K562 (cell line): ENCODE measurements at regions not wholly inside any gene's neighbourhood (a gene's known extent, or its start where the extent isn't known, plus 50 kb on each side); places are given as distances from the start of the nearest gene placed in this dataset.

Source experiments
- ATAC-seq: fragments of 200-7000 bp; cut with Tn5 transposase; 3 replicates; pipeline ENCODE4 v1.9.1; 2020; ENCODE audit warnings: moderate library complexity
- BruUV-seq: library from RNA; stranded (reverse); fragments of 400-500 nt; replicated peaks from 2 replicates; lab custom pipeline; 2021; lab: Mats Ljungman, UMichigan
- CTCF ChIA-PET: fragments of 300-600 bp; formaldehyde crosslinking; extraction: SDS; loops from one replicate; lab custom pipeline; 2021; ENCODE audit warnings: low intra/inter-chr PET ratio; lab: Yijun Ruan, JAX
- POLR2A ChIA-PET: fragments of 300-600, 350-650 bp; sonication (Branson Sonifier 250); formaldehyde crosslinking; extraction: SDS; loops from one replicate; lab custom pipeline; 2021; ENCODE audit warnings: antibody characterized with exemption, inconsistent platforms; lab: Yijun Ruan, JAX
- DNase-seq, 4 experiments: peaks; one replicate each; pipeline versions ENCODE4 v3.0.0 to v3.0.0-alpha.2; 2011 to 2018; ENCODE audit warnings: low spot score in 3 of 4, mixed read lengths in 3 of 4; ENCODE audit errors: extremely low read depth in 1 of 4
- FAIRE-seq: peaks from 2 replicates; lab custom pipeline; 2011; peaks lifted over from hg19 to GRCh38; lab: Jason Lieb, UNC
- H2AFZ ChIP-seq: 2 replicates; pipeline ENCODE4 v1.6.0; 2011; ENCODE audit warnings: low read depth, low read length, control low read depth, inconsistent platforms
- H3K27ac ChIP-seq: fragments of 200-600 bp; 3 replicates; pipeline ENCODE4 v1.8.0; 2011; ENCODE audit warnings: low read depth, mild to moderate bottlenecking, control low read depth, inconsistent platforms, low read length, moderate library complexity, mixed read lengths; ENCODE audit errors: extremely low read depth
- H3K27me3 ChIP-seq, 2 experiments: fragments of 300-600 bp in 1 of 2; 2 replicates in 1 of 2; 3 replicates in 1 of 2; pipeline versions ENCODE4 v1.6.0 to v1.8.0; 2011; ENCODE audit warnings: inconsistent platforms in 2 of 2, low read length in 2 of 2, mild to moderate bottlenecking in 1 of 2, mixed read lengths in 1 of 2, moderate library complexity in 1 of 2; ENCODE audit not compliant: control insufficient read depth in 2 of 2, insufficient read depth in 2 of 2
- H3K36me3 ChIP-seq: fragments of 300-600 bp; 3 replicates; pipeline ENCODE4 v1.8.0; 2011; ENCODE audit warnings: mild to moderate bottlenecking, low read length, inconsistent platforms; ENCODE audit not compliant: control insufficient read depth, insufficient read depth
- H3K4me1 ChIP-seq, 2 experiments: fragments of 200-600 bp in 1 of 2; replicated peaks in 1 of 2; 2 replicates in 1 of 2; 3 replicates in 1 of 2; pipeline versions ENCODE4 v1.5.1 to v1.8.0; 2011; ENCODE audit warnings: inconsistent platforms in 2 of 2, low read length in 2 of 2, mild to moderate bottlenecking in 1 of 2, mixed read lengths in 1 of 2, moderate library complexity in 1 of 2; ENCODE audit not compliant: control insufficient read depth in 2 of 2, insufficient read depth in 2 of 2
- H3K4me2 ChIP-seq: 2 replicates; pipeline ENCODE4 v1.6.1; 2011; ENCODE audit warnings: low read length, control low read depth, inconsistent platforms, mixed read lengths; ENCODE audit not compliant: insufficient read depth
- H3K4me3 ChIP-seq: fragments of 200-600 bp; sonication (generic), shearing (Covaris generic); 2 replicates; pipeline ENCODE4 v1.5.1; 2016; ENCODE audit warnings: control low read depth, inconsistent platforms
- H3K79me2 ChIP-seq: fragments of 200-600 bp; 3 replicates; pipeline ENCODE4 v1.8.0; 2011; ENCODE audit warnings: low read length, inconsistent platforms; ENCODE audit not compliant: control insufficient read depth, insufficient read depth
- H3K9ac ChIP-seq, 2 experiments: 2 replicates each; pipeline versions ENCODE4 v1.6.0 to v1.6.1; 2011; ENCODE audit warnings: low read depth in 2 of 2, low read length in 2 of 2, control low read depth in 1 of 2, inconsistent platforms in 1 of 2, mild to moderate bottlenecking in 1 of 2, mixed read lengths in 1 of 2; ENCODE audit not compliant: insufficient read depth in 1 of 2
- H3K9me1 ChIP-seq: one replicate; pipeline ENCODE4 v1.6.0; 2011; ENCODE audit warnings: inconsistent platforms, mild to moderate bottlenecking, low read length, moderate library complexity; ENCODE audit not compliant: control insufficient read depth, insufficient read depth
- H3K9me3 ChIP-seq: replicated peaks from 2 replicates; pipeline ENCODE4 v1.5.1; 2011; ENCODE audit warnings: low read depth, low read length, inconsistent platforms; ENCODE audit not compliant: control insufficient read depth, insufficient read depth
- H4K20me1 ChIP-seq: replicated peaks from 2 replicates; pipeline ENCODE4 v1.6.1; 2011; ENCODE audit warnings: low read length, inconsistent platforms, mixed read lengths; ENCODE audit not compliant: control insufficient read depth, insufficient read depth
- FOXK1 ChIP-seq: sonication (generic); formaldehyde crosslinking; IDR thresholded peaks from 2 replicates; pipeline ENCODE4 v1.8.0; 2022; ENCODE audit warnings: missing genetic modification reagents, mild to moderate bottlenecking, borderline replicate concordance
- NFE2 ChIP-seq: IDR thresholded peaks from 2 replicates; pipeline ENCODE4 v1.6.1; 2014; ENCODE audit warnings: antibody characterized with exemption, low read depth
- SLC30A9 ChIP-seq: fragments of 250-450 bp; sonication (Bioruptor Pico); IDR thresholded peaks from 2 replicates; pipeline ENCODE4 v1.8.0; 2022; ENCODE audit warnings: mild to moderate bottlenecking, moderate library complexity
- TAF1 ChIP-seq: IDR thresholded peaks from 2 replicates; pipeline ENCODE4 v1.6.1; 2011; ENCODE audit warnings: mild to moderate bottlenecking, low read length, moderate library complexity; ENCODE audit not compliant: insufficient read depth, control insufficient read depth, severe bottlenecking; ENCODE audit errors: extremely low read depth
- YBX1 ChIP-seq: fragments of 450-650 bp; IDR thresholded peaks from 2 replicates; pipeline ENCODE4 v1.7.1; 2016; ENCODE audit warnings: mild to moderate bottlenecking
- WGBS: fragments of 100-300 bp; shearing (Covaris generic); methylation state at CpG from one replicate; pipeline ENCODE4 v1.1.6; 2016; ENCODE audit warnings: low coverage, mixed read lengths; ENCODE audit not compliant: insufficient coverage; ENCODE audit errors: missing lambda C conversion rate; 5-methylcytosine and 5-hydroxymethylcytosine counted together
- in situ Hi-C: fragments of 300-500 bp; cut with MboI; formaldehyde crosslinking; loops from 4 replicates; pipeline ENCODE4 v1.15.0; 2018; ENCODE audit warnings: inconsistent platforms, mixed read lengths
- intact Hi-C: fragments of 100-400 bp; cut with micrococcal nuclease; formaldehyde crosslinking; loops from 2 replicates; pipeline ENCODE4 v1.14.2; 2022
- TF ChIP-seq, protein P1 (sequence below): sonication (generic); formaldehyde crosslinking; IDR thresholded peaks from 2 replicates; pipeline ENCODE4 v1.8.0; 2022; ENCODE audit warnings: mild to moderate bottlenecking, missing genetic modification reagents
- TF ChIP-seq, protein P2 (sequence below): sonication (generic); formaldehyde crosslinking; IDR thresholded peaks from 2 replicates; pipeline ENCODE4 v1.8.0; 2022; ENCODE audit warnings: missing genetic modification reagents, mild to moderate bottlenecking, moderate library complexity, borderline replicate concordance
- TF ChIP-seq, protein P3 (sequence below): sonication (generic); formaldehyde crosslinking; IDR thresholded peaks from 2 replicates; pipeline ENCODE4 v1.8.1; 2023; ENCODE audit warnings: mild to moderate bottlenecking, missing genetic modification reagents

DNA sequence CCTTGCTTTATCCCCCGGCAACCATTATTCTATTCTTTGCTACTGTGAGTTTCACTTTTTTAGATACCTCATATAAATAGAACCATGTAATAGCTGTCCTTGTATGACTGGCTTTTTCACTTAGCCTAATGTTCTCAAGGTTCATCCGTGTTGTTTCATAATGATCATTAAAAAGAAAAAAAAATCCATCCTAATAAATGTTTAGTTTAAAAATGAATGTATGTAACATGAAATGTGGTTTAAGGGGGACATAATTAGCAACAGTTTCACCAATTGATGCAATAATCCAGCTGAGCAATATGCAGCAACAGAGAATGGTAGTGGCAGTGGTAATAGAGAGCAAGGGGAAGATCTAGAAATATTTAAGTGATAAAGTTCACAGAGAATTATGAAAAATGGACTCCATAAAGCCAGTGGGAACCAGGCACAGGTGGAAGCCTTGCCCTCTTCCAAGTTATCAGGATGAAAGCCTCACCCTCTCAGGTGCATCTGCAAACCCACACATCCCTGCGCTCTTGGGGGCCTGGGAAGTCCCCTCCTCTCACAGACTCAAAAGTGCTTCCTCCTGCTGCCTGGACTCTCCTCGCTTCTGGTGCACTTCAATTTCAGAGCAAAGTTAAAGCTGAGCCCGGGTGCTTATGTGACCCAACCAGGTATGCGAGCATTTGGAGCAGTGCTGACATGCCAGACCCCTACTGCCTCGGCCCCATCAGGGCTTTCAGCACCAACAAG, 1403.3 kb upstream of the SLC39A10 start:
- H2AFZ ChIP-seq: no peak overlapping the region
- no TSS peak for BruUV-seq
- H3K9me3 ChIP-seq: no peaks in the 10 kb centered on the region
- no peaks in the 10 kb centered on the region for H3K9me1 ChIP-seq
- ATAC-seq (no peak), FAIRE-seq (no peak), DNase-seq (no peak)
- no peaks in the 10 kb centered on the region for H3K27me3 ChIP-seq
- no peak overlapping the region for H3K27ac ChIP-seq
- H3K4me2 ChIP-seq: no peak overlapping the region
- intact Hi-C loops (no loop called here), in situ Hi-C loops (no loop called here)
- H3K4me1 ChIP-seq: no peaks in the 10 kb centered on the region
- no peaks in the 10 kb centered on the region for H4K20me1 ChIP-seq
- TF ChIP-seq, protein P1, sequence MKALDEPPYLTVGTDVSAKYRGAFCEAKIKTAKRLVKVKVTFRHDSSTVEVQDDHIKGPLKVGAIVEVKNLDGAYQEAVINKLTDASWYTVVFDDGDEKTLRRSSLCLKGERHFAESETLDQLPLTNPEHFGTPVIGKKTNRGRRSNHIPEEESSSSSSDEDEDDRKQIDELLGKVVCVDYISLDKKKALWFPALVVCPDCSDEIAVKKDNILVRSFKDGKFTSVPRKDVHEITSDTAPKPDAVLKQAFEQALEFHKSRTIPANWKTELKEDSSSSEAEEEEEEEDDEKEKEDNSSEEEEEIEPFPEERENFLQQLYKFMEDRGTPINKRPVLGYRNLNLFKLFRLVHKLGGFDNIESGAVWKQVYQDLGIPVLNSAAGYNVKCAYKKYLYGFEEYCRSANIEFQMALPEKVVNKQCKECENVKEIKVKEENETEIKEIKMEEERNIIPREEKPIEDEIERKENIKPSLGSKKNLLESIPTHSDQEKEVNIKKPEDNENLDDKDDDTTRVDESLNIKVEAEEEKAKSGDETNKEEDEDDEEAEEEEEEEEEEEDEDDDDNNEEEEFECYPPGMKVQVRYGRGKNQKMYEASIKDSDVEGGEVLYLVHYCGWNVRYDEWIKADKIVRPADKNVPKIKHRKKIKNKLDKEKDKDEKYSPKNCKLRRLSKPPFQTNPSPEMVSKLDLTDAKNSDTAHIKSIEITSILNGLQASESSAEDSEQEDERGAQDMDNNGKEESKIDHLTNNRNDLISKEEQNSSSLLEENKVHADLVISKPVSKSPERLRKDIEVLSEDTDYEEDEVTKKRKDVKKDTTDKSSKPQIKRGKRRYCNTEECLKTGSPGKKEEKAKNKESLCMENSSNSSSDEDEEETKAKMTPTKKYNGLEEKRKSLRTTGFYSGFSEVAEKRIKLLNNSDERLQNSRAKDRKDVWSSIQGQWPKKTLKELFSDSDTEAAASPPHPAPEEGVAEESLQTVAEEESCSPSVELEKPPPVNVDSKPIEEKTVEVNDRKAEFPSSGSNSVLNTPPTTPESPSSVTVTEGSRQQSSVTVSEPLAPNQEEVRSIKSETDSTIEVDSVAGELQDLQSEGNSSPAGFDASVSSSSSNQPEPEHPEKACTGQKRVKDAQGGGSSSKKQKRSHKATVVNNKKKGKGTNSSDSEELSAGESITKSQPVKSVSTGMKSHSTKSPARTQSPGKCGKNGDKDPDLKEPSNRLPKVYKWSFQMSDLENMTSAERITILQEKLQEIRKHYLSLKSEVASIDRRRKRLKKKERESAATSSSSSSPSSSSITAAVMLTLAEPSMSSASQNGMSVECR (CRISPR knock-in tag): no peak
- TF ChIP-seq SLC30A9 (CRISPR knock-in tag) (no peak), FOXK1 (no peak), NFE2 (no peak), TAF1 (no peak), YBX1 (no peak)
- TF ChIP-seq, protein P2, sequence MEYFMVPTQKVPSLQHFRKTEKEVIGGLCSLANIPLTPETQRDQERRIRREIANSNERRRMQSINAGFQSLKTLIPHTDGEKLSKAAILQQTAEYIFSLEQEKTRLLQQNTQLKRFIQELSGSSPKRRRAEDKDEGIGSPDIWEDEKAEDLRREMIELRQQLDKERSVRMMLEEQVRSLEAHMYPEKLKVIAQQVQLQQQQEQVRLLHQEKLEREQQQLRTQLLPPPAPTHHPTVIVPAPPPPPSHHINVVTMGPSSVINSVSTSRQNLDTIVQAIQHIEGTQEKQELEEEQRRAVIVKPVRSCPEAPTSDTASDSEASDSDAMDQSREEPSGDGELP (CRISPR knock-in tag): no peak
- TF ChIP-seq, protein P3, sequence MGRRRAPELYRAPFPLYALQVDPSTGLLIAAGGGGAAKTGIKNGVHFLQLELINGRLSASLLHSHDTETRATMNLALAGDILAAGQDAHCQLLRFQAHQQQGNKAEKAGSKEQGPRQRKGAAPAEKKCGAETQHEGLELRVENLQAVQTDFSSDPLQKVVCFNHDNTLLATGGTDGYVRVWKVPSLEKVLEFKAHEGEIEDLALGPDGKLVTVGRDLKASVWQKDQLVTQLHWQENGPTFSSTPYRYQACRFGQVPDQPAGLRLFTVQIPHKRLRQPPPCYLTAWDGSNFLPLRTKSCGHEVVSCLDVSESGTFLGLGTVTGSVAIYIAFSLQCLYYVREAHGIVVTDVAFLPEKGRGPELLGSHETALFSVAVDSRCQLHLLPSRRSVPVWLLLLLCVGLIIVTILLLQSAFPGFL (CRISPR knock-in tag): no peak
- no peaks in the 10 kb centered on the region for H3K79me2 ChIP-seq
- ChIA-PET POLR2A (no interaction called here), CTCF (no interaction called here)
- WGBS: 0% methylated on average over 5 of the region's 7 CpGs
- H3K36me3 ChIP-seq: no peaks in the 10 kb centered on the region
- H3K4me3 ChIP-seq: no peak overlapping the region
- no peak overlapping the region for H3K9ac ChIP-seq
